LHCN-M2 (cell line): ENCODE measurements at regions not wholly inside any gene's neighbourhood (a gene's known extent, or its start where the extent isn't known, plus 50 kb on each side); places are given as distances from the start of the nearest gene placed in this dataset.
"Not testable (repeated sequence)": the region's sequence is repeated elsewhere in the genome, so short reads cannot be mapped to it uniquely, and the experiment has no call there.

Experiments
- DNase-seq: peaks from one replicate; pipeline ENCODE4 v3.0.0-alpha.2; 2012; ENCODE audit warnings: low read depth

DNA sequence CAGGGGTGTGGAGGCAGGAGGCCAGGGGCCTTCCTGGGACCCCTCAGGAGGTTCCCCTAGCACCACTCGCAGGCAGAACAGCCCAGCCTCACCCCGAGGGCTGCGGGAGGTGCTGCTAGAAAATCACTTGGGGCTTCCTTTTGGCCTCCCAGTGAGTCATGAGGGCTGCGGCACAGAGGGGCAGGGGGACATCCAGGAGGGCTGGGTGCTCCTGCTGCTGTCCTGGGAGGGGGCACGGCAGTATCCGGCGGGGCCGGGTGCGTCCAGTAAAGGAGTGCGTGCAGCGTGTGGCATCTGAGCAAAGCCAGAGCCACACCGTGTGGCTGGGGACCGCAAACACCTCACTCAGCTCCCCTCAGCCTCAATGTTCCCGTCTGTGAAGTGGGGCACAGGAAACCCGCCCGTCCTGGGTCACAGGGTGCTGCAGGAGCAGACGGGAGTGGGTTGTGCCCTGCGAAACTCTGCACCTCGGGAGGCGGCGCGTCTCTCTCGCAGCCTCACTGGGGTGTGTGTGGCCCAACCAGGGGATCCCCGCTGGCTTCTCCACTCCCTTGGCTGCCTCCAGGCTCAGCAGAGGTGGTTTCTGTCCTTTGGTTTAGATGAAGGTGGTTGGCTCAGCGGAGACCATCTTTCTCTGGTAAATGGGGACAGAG is 117.3 kb upstream of the ZNF469 start:
- not testable (repeated sequence) for DNase-seq

DNA sequence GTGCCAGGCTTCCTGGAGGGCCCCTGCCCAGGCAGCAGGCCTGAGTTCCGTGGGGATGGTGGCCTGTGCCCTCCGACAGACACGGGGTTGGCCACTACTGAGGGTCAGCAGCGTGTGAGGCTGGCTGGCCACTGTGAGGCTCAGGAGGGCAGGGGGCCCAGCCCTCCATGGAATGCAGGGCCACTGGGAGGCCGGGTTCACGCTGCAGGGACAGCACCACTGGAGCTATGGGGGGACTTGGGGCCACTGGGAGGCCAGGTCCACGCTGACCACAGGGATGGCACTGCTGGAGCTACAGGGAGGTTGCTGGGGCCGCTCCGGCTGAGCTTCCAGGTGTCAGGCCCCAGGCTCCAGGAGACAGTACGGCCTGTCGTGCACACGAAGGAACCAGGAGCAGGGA is 116.7 kb upstream of the ZNF469 start:
- DNase-seq: not testable (repeated sequence)

DNA sequence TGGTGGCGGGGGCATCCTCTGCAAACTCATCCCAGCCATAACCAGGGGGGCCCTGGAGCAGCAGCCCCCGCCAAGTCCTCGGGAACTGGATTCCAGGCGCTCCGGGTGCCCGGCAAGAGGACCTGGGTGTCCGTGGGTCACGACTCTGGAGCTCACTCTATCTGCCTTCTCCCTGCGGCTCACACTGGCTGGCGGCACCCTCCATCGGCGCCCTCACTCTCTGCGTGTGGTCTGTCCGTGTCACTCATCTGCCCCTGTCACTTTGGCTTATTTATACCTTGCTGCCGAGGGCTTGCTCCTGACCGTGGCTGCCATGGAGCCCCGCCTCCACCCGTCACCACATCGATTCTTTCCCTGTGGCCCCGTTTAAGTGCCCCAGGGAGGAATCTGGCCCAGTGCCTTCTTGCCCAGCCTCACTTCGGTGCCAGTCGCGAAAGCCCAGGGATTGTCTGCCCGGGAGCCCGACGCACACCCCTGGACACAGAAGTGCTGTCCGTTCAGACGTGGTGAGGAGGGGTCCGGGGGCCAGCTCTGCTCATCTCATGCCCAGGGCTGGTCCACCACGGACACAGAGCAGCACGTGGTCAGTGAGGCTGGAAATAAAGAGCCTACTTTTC is 115.7 kb upstream of the ZNF469 start:
- not testable (repeated sequence) for DNase-seq

DNA sequence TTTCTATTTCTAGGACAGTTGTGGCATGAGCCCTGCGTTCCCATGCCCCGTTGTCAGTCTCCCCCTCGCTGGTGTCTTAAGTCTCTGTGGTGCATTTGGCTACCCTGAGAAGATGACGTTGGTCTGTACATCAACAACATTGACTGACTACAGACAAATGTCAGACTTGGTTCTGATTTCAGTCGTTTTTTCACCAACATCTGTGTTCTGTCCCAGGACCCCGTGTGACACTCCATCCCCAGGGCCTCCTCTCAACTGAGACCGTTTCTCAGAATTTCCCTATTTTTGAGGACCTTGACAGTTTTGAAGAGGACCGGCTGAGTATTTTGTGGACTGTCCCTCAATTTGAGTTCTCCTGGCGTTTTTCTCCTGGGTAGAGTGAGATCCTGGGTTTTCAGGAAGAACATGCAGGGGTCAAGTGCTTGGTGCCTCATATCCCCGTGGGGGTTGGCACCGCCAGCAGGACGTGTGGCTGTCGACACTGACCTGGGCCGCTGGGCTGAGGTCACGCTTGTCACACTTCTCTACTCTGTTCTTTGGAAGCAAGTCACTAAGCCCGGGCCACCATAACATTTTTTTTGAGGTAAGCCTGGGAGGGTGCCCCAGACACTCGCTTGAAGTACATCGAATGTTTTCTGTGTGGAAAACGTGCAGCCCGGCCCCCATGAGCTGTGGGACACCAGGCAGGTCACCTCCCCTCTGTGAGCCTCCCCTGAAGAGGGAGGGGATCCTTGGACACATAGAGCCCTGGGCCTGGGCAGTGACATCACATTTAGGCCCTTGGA is 114.4 kb upstream of the ZNF469 start:
- DNase-seq: not testable (repeated sequence)

DNA sequence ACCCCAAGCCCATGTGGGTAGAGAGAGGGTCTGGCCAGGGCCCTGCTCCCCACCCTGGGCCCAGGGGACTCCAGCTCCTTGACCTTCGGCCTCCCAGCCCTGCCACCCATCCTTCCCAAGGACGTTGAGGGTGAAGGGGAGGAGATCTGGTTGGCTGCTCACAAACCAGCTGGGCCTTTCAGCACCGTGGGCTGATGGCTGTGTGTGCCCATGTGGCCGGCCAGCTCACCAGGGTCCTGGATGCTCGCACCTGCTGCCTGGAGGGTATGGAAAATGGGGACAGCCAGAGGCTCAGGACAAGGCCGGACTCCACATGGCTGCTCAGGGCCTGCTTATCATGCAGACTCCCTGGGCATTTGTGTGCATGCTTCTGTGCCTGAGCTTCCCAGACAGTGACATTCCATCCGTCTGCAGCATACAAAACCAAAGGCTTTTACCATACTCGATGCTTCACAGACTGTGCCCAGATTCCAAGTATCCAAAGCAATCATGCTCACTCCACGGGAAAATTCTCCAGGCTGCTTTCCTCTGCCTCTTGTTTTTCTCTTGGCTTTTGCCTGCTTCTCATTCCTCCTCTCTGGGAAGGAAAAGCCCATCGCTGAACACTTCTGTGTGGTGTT is 112.5 kb upstream of the ZNF469 start:
- DNase-seq: not testable (repeated sequence)

DNA sequence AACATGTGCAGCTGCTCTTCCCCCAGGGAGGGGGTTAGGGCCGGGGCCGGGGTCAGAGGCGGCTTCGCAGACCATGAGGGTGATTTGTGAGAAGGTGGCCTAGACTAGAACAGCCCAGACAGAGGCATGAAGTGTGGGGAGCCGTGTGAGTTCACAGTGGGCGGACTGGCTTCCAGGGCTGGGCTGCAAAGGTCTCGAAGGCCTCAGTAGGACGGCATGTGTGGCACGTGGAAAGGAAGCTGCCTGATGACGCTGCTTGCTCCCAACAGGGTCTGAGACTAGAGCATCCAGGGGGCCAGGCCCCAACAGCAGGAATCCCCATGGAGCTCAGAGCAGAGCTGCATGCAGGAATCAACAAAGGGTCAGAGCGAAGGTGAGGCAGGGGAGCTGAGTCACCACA is 111.5 kb upstream of the ZNF469 start:
- not testable (repeated sequence) for DNase-seq

DNA sequence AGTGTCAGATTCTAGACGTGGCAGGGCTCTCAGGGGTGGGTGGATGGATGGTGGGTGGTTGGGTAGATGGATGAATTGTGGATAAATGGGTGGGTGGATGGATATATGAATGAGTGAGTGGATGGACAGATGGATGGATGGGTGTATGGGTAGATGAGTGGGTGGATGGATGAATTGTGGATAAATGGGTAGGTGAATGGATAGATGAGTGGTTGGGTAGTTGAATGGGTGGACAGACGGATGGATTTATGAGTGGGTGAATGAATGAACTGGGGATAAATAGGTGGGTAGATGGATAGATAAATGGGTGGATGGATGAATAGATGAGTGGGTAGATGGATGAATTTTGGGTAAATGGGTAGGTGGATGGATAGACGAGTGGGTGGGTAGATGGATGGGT is 111.0 kb upstream of the ZNF469 start:
- DNase-seq: not testable (repeated sequence)

DNA sequence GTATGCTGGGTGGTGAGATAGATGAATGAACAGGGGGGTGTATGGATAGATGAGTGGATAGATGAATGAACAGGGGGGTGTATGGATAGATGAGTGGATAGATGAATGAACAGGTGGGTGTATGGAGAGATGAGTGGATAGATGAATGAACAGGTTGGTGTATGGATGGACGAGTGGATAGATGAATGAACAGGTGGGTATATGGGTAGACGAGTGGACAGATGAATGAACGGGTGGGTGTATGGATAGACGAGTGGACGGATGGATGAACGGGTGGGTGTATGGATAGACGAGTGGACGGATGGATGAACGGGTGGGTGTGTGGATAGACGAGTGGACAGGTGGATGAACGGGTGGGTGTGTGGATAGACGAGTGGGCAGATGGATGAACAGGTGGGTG is 110.3 kb upstream of the ZNF469 start:
- DNase-seq: not testable (repeated sequence)

DNA sequence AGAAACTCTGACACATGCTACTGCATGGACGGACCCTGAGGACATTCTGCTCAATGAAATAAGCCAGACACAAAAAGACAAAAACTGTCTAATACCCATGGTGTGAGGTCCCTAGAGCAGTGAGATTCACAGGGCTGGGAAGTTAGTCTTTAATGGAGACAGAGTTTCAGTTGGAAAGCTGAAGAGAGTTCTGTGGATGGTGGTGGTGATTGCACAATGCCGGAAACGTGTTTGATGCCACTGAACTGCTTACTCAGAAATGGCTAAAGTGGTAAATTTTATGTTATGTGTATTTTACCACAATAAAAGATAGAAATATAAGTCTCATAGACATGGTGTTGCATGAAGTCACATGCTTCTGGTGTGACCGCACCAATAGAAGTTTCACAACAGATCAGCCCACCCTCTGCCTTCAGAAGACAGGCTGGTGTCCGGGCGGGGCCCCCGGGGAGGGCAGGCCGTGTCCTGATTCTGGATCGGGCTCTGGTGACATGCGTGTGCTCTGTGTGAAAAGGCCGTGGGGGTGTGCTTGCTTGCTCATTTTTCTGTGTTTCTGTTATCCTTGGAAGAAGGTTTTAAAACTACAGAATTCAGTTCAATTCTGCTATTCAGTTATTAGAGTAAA is 108.5 kb upstream of the ZNF469 start:
- peak; percentile 28 for DNase-seq

DNA sequence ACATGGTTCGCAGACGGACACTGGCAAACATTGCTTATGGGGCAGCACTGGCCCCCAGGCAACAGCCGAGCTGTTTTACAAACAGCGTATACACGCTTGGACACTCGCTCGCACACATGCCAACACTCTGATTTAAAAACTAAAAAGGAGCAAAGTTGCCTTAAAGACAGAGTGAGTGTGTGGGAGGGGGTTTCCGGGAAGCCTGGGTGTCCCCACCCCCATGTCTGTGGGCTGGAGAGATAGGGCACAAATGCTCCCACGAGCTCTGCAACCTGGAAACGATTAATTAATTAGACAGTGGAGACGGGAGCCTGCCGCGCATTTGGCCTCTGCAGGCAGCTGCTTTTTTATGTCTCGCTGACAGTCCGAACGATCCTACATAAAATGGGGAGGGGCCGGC is 107.9 kb upstream of the ZNF469 start:
- no peak for DNase-seq

DNA sequence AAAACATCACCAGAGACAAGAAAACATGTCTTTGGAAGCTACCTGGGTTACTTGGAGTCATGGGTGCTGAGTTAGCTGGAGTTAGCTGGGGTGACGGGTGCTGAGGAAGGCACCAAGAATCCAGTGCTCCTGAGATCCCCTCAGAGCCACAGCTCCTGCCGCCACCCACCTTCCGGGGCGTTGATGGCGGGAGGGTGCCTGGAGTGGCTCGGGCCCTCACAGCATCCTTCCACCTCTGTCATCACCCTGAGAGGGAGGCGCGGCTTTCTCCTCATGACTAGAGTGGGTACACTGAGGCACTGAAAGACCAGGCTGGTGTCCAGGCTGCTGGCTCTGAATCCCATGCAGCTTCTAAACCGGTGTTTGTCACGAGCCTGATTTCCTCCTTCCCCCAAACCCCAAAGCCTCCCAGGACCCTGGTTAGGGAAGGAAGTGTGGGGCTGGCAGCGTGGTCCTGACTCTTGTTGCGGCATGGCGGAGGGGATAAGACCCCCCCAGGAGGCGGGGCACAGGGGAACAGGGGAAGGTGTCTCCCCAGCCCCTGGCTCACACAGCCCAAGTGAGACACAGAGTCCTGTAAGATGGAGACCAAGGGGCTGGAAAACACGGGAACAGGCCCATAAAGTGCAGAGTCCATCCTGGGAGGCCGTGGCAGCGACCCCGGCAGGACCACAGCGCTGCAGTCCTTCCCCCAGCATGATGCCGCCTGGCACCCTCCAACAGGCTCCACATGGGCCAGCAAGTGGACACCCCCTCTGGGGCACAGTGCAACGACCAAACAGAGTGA is 107.2 kb upstream of the ZNF469 start:
- not testable (repeated sequence) for DNase-seq

DNA sequence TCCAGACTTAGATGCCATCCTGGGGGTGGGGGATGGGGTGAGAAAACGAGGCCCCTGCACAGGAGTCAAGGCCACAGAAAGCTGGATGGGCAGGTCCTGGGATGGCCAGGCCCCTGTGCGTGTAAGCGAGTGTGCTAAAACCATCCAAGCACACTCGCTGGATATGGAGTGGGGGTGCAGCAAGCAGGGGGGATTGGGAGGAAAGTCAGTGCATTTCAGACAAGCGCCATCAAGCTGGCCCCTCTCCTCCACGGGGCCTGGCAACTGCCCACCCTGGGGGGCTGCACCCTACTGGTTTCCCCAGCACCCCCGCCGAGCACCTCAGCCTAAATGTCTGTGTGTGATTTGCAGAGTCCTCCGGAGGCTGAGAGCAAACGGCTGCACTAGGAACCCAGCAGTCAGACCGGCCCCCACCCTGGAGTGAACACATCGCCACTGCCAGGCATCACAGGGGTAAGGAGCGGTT is 106.6 kb upstream of the ZNF469 start:
- DNase-seq: not testable (repeated sequence)

DNA sequence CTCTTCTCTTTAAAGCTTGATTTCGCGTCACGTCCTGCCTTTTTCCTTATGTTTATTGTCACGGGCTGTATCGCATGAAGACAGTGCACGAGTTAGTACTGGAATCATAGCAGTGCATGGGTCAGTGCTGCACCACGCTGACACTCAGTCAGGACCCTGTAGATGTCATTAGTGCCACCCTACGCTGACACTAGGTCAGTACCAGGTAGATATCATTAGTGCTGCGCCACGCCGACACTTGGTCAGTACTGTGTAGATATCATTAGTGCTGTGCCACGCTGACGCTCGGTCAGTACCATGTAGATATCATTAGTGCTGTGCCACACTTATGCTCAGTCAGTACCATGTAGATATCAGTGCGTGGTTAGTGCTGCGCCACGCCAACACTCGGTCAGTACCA is 106.2 kb upstream of the ZNF469 start:
- no peak for DNase-seq

DNA sequence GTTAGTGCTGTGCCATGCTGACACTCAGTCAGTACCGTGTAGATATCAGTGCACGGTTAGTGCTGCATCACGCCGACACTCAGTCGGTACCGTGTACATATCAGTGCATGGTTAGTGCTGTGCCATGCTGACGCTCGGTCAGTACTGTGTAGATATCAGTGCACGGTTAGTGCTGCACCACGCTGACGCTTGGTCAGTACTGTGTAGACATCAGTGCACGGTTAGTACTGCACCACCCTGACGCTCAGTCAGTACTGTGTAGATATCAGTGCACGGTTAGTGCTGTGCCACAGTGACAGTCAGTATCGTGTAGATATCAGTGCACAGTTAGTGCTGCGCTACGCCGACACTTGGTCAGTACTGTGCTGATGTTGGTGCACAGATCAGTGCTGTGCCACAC is 102.8 kb upstream of the ZNF469 start:
- DNase-seq: no peak

DNA sequence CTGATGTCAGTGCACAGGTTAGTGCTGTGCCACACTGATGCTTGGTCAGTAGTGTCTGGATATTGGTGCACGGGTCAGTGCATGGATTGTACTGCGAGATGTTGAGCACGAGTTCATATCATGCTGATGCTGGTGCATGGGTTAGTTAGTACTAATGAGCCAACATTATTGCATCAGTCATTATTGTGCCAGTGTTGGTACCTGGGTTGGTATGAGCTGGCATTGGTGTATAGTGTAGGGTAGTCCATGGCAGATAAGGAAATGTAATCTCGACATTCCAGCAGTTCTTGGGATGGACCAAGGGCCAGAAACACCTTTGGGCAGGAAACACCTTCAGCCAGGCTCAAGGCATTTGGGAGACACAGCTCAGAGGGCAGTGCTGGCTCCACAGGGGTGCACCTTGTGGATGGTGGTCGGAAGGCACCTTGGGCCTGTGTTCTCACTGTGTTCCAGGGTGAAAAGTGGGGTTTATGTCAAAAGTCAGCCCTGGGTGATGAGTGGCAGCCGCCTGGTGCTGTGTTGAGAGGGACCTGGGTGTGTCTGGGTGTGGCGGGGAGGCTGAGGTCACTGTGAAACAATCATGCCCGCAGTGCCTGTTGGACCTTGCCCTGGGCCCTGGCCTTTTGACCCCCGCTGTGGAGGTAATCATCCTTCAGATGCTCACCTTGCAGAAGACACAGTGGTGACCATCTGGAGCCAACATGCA is 100.7 kb upstream of the ZNF469 start:
- no peak for DNase-seq

DNA sequence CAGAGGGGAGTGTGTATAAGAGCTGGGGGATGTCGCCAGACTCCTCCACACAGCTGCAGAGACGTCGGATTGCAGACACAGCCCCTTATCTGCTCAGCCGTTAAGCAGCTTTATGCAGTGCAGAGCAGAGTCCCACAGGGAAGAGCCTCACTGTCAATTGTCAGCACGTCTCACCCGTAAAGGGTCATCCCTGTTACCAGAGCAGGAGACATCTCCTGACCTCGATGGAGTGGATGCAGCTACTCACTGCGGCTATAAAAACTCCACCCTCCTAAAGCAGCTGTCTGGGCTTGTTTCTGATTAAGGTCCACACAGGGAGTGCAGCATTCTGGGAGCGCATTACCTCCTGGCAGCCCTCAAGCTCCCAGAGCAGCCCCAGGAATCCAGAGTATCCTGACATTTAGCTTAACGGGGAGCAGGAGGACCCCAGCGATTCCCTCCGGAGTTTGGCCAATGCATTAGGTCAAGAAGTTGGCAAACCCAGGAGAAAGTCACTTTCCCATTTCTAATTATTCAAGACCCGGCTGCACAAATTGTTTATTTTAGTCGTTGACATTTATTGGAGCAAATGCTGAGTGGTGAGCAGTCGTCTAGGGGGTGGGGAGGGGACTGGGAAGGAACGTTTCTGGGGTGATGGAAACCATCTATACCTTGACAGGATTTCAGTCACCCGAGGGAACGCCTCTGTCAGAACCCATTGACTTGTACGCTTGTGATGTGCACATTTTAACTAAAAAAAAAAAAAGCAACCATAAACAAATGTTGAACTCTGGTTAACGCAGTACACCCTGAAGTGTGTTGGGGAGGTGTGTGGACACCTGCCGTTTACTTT is 100.0 kb upstream of the ZNF469 start:
- DNase-seq: peak; percentile 58

DNA sequence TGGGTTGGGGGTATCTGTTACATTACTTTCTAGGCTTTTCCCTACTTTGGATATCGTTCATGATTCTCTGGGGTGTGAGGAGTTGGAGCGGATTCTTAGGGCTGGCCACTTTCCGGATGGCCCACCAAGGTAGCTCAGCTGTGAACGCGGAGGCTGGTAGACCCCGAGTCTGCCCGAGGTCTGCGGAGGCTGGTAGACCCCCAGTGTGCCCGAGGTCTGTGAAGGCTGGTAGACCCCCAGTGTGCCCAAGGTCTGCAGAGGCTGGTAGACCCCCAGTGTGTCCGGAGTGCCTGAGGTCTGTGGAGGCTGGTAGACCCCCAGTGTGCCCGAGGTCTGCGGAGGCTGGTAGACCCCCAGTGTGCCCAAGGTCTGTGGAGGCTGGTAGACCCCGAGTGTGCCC is 99.2 kb upstream of the ZNF469 start:
- DNase-seq: no peak

DNA sequence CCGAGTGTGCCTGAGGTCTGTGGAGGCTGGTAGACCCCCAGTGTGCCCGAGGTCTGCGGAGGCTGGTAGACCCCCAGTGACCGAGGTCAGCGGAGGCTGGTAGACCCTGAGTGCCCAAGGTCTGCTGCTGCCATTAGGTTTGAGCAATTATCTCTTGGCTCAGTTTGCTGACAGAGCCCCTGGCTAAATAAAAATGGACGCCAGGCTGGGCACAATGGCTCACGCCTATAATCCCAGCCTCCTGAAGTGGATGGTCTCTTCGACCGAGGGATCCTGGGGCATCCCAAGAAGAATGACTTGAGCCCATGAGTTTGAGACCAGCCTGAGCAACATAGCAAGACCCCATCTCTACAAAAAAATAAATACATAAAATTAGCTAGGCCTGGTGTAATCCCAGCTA is 98.7 kb upstream of the ZNF469 start:
- DNase-seq: no peak
